ENCODE measurements at regions not wholly inside any gene's neighbourhood (a gene's known extent, or its start where the extent isn't known, plus 50 kb on each side); places are given as distances from the start of the nearest gene placed in this dataset.

DNA sequence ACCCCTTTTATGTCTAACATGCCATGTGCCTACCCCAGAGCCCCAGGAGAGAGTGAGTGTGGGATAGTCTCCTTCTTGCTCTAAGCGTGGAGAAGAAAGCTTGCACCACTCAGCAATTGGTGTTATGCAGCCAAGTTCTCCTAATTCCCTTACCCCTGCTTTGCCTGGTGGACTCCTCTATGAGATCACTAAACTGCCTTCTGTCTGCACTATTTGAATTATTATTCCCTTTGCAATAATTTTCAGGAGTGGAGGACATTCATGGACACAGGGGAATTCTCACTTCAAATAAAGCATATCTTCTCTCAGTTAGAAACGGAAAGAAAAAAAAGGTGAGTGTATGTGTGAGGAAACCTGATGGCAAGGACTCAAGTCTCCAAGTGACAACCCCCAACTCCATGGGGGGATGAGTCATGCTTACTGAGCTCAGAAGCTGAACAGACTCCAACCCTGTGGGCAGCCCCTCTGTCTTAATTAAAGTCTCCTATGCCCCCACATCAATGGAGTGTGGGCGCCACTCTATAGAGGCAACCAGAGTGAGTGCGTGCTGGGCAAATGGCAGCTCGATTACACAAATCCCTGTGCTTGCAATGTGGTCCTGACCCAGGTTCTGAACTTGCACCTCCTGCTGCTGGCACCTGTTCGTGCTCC, 381.9 kb downstream of the RAB28 start:
- Histone ChIP-seq H4K20me1 (ENCODE audit: insufficient read depth, low read length) (no peaks in the 10 kb centered on the region), H3K9me3 (replicated peaks; ENCODE audit: insufficient read depth, low read length) (no peaks in the 10 kb centered on the region), H2AFZ (ENCODE audit: low read length) (no peak overlapping the region), H3K9me2 (replicated peaks; ENCODE audit: insufficient read depth, low read length) (no peaks in the 10 kb centered on the region), H3K27me3 (replicated peaks; ENCODE audit: insufficient read depth, low read length) (no peaks in the 10 kb centered on the region), H3K4me2 (ENCODE audit: low read depth, low read length) (no peak overlapping the region), H3K4me3 (ENCODE audit: low read length) (no peak overlapping the region), H3K79me2 (ENCODE audit: low read length) (no peaks in the 10 kb centered on the region), H3K4me1 (ENCODE audit: low read length) (peaks cover 28% of the 10 kb centered on the region), H3F3A (ENCODE audit: insufficient read depth, low read length) (peaks cover 6% of the 10 kb centered on the region; the same call in 1 of the 2 replicates), H3K27ac (ENCODE audit: low read length) (no peak overlapping the region), H3K36me3 (replicated peaks; ENCODE audit: insufficient read depth, low read length) (no peaks in the 10 kb centered on the region), H3K9ac (ENCODE audit: low read length) (no peak overlapping the region)
- DNase-seq, result no peak
- TF ChIP-seq EZH2phosphoT487 (IDR thresholded peaks at IDR 0.05; ENCODE audit: low read length), result no peak
- TF ChIP-seq CTCF (IDR thresholded peaks at IDR 0.05; ENCODE audit: low read length), result no peak
- TF ChIP-seq EZH2 (optimal IDR thresholded peaks at IDR 0.05; ENCODE audit: low read depth, low read length), result no peak

DNA sequence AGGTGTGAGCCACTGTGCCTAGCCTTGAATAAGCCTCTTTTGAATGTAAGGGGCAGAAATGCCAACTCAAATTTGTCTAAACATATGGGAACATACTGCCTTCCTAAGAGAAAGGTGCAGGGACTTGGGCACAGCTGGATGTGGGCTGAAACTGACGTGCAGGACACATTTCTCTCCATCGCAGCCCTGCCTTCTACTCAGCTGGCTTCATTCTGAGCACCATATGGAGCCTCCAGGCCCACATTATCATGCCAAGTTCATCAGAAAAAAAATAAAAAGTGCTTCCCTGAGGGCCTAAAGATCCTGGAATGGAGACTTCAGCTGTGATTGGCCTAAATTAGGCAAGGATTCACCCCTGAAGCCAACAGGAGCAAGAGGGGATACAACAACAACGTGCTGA, 386.2 kb downstream of the RAB28 start:
- Histone ChIP-seq H3K27me3 (replicated peaks; ENCODE audit: insufficient read depth, low read length) (no peaks in the 10 kb centered on the region), H3K9me2 (replicated peaks; ENCODE audit: insufficient read depth, low read length) (no peaks in the 10 kb centered on the region), H3K4me2 (ENCODE audit: low read depth, low read length) (no peak overlapping the region), H3F3A (ENCODE audit: insufficient read depth, low read length) (no peaks in the 10 kb centered on the region), H3K4me3 (ENCODE audit: low read length) (no peak overlapping the region), H4K20me1 (ENCODE audit: insufficient read depth, low read length) (no peaks in the 10 kb centered on the region), H3K9me3 (replicated peaks; ENCODE audit: insufficient read depth, low read length) (no peaks in the 10 kb centered on the region), H3K4me1 (ENCODE audit: low read length) (peaks cover 11% of the 10 kb centered on the region), H3K79me2 (ENCODE audit: low read length) (no peaks in the 10 kb centered on the region), H2AFZ (ENCODE audit: low read length) (no peak overlapping the region), H3K27ac (ENCODE audit: low read length) (no peak overlapping the region), H3K9ac (ENCODE audit: low read length) (no peak overlapping the region), H3K36me3 (replicated peaks; ENCODE audit: insufficient read depth, low read length) (no peaks in the 10 kb centered on the region)
- DNase-seq, result no peak
- TF ChIP-seq CTCF (IDR thresholded peaks at IDR 0.05; ENCODE audit: low read length) (no peak), EZH2 (optimal IDR thresholded peaks at IDR 0.05; ENCODE audit: low read depth, low read length) (no peak), EZH2phosphoT487 (IDR thresholded peaks at IDR 0.05; ENCODE audit: low read length) (no peak)

GRCh38 chr4:13095722-13096121, 388.4 kb downstream of the RAB28 start:
- no peaks in the 10 kb centered on the region for H3K36me3 ChIP-seq (replicated peaks; ENCODE audit: insufficient read depth, low read length)
- no peaks in the 10 kb centered on the region for H3K4me1 ChIP-seq (ENCODE audit: low read length)
- H3K9me2 ChIP-seq (replicated peaks; ENCODE audit: insufficient read depth, low read length), result no peaks in the 10 kb centered on the region
- H4K20me1 ChIP-seq (ENCODE audit: insufficient read depth, low read length), result no peaks in the 10 kb centered on the region
- no peaks in the 10 kb centered on the region for H3K9me3 ChIP-seq (replicated peaks; ENCODE audit: insufficient read depth, low read length)
- TF ChIP-seq CTCF (IDR thresholded peaks at IDR 0.05; ENCODE audit: low read length), result no peak
- no peak for TF ChIP-seq EZH2 (optimal IDR thresholded peaks at IDR 0.05; ENCODE audit: low read depth, low read length)
- no peak for DNase-seq
- no peaks in the 10 kb centered on the region for H3F3A ChIP-seq (ENCODE audit: insufficient read depth, low read length)
- H2AFZ ChIP-seq (ENCODE audit: low read length), result no peak overlapping the region
- H3K4me3 ChIP-seq (ENCODE audit: low read length), result no peak overlapping the region
- no peak overlapping the region for H3K9ac ChIP-seq (ENCODE audit: low read length)
- no peak overlapping the region for H3K27ac ChIP-seq (ENCODE audit: low read length)
- H3K4me2 ChIP-seq (ENCODE audit: low read depth, low read length), result no peak overlapping the region
- H3K79me2 ChIP-seq (ENCODE audit: low read length), result no peaks in the 10 kb centered on the region
- no peaks in the 10 kb centered on the region for H3K27me3 ChIP-seq (replicated peaks; ENCODE audit: insufficient read depth, low read length)
